GM21619 (cell line): ENCODE measurements at regions not wholly inside any gene's neighbourhood (a gene's known extent, or its start where the extent isn't known, plus 50 kb on each side); places are given as distances from the start of the nearest gene placed in this dataset.

Experiments
- ATAC-seq: cut with Tn5 transposase; IDR thresholded peaks from one replicate; pipeline ENCODE4 v1.9.1; 2021; ENCODE audit not compliant: unreplicated experiment

- no peak for ATAC-seq
Measured at GRCh38 chr18:34159691-34160185, 65.0 kb downstream of the NOL4 start.

- ATAC-seq: no peak
Measured at GRCh38 chr18:34158881-34159690, 65.6 kb downstream of the NOL4 start.

GRCh38 chr18:34153711-34154110 is 71.0 kb downstream of the NOL4 start:
- ATAC-seq: peak; percentile 62

GRCh38 chr18:34131006-34131405 is 93.7 kb downstream of the NOL4 start:
- ATAC-seq: no peak

- ATAC-seq: no peak
Measured at GRCh38 chr18:34128436-34128835, 96.3 kb downstream of the NOL4 start.

GRCh38 chr18:34126121-34126520 is 98.6 kb downstream of the NOL4 start:
- ATAC-seq: no peak

- peak; percentile 95 for ATAC-seq
Measured at GRCh38 chr18:34122724-34123334, 101.9 kb downstream of the NOL4 start.

- no peak for ATAC-seq
Measured at GRCh38 chr18:34121200-34121721, 103.5 kb downstream of the NOL4 start.

- ATAC-seq: no peak
Measured at GRCh38 chr18:34120294-34120693, 104.4 kb downstream of the NOL4 start.

GRCh38 chr18:34117319-34117718 is 107.4 kb downstream of the NOL4 start:
- ATAC-seq: no peak

GRCh38 chr18:34115409-34116081 is 109.2 kb downstream of the NOL4 start:
- ATAC-seq: no peak

- no peak for ATAC-seq
Measured at GRCh38 chr18:34114996-34115395, 109.7 kb downstream of the NOL4 start.

- no peak for ATAC-seq
Measured at GRCh38 chr18:34108206-34108605, 116.5 kb downstream of the NOL4 start.

- no peak for ATAC-seq
Measured at GRCh38 chr18:34098109-34098508, 126.6 kb downstream of the NOL4 start.

- ATAC-seq: no peak
Measured at GRCh38 chr18:34097312-34097711, 127.4 kb downstream of the NOL4 start.

- ATAC-seq: no peak
Measured at GRCh38 chr18:34094148-34094547, 130.6 kb downstream of the NOL4 start.

- ATAC-seq: no peak
Measured at GRCh38 chr18:34092796-34093195, 131.9 kb downstream of the NOL4 start.

GRCh38 chr18:34086370-34086769 is 138.3 kb downstream of the NOL4 start:
- ATAC-seq: no peak

- ATAC-seq: no peak
Measured at GRCh38 chr18:34085140-34085739, 139.5 kb downstream of the NOL4 start.

- no peak for ATAC-seq
Measured at GRCh38 chr18:34084635-34085034, 140.1 kb downstream of the NOL4 start.

GRCh38 chr18:34083910-34084535 is 140.7 kb downstream of the NOL4 start:
- ATAC-seq: no peak
